ENCODE measurements at regions not wholly inside any gene's neighbourhood (a gene's known extent, or its start where the extent isn't known, plus 50 kb on each side); places are given as distances from the start of the nearest gene placed in this dataset.

DNA sequence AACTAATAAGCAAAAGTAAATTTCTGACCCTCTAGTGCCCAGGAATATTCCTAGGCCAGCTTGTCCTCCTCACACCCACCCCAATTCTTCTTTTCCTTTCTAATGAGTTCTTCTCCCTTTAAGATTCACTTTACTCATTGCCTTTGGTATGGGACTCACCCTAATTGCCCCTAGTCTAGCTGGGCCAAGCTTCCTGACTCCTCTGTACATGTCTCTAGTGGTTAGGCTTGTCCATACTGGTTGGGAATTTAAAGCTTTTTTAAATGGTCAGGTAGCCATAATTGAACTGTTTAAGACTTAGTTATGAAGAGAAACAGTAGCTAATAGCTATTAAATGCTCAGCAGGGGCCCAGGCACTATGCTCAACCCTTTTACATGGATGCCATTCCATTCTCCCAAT, 248.2 kb downstream of the C12orf42 start:
- Histone ChIP-seq H3K9ac (ENCODE audit: low read length in 5 of 5) (no peak overlapping the region), H3K4me3 (ENCODE audit: low read depth in 1 of 5, low read length in 5 of 5) (no peak overlapping the region), H3K27me3 (ENCODE audit: control insufficient read depth in 5 of 5, insufficient read depth in 4 of 5, low read length in 5 of 5) (no peaks in the 10 kb centered on the region), H3K27ac (ENCODE audit: low read depth, low read length) (no peak overlapping the region), H3K36me3 (ENCODE audit: control insufficient read depth in 5 of 5, insufficient read depth in 5 of 5, low read length in 5 of 5) (no peaks in the 10 kb centered on the region), H3K9me3 (ENCODE audit: control insufficient read depth in 5 of 5, low read length in 5 of 5) (no peaks in the 10 kb centered on the region), H3K4me1 (ENCODE audit: control insufficient read depth in 5 of 5, insufficient read depth in 5 of 5, low read length in 5 of 5) (no peaks in the 10 kb centered on the region)

DNA sequence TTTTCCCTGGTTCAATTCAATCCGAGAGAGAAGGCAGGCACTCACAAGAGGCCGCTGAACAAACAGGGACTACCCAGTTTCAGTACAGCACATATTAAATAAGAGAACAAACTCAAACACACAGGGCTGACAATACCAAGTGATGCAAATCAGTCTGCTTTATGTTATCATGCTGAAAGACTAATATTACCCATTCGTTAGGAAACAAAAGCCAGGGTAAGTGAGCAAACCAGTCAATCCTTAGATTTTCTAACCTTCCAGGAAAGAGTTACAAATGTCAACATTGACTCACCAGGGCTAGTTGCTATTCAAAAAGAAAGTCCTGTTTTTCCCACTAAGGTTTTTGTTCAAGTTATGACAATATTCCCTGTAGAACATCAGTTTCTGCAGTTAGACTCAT, 246.2 kb downstream of the C12orf42 start:
- no peak overlapping the region for H3K27ac ChIP-seq (ENCODE audit: low read depth, low read length)
- no peaks in the 10 kb centered on the region for H3K9me3 ChIP-seq (ENCODE audit: control insufficient read depth in 5 of 5, low read length in 5 of 5)
- no peak overlapping the region for H3K4me3 ChIP-seq (ENCODE audit: low read depth in 1 of 5, low read length in 5 of 5)

DNA sequence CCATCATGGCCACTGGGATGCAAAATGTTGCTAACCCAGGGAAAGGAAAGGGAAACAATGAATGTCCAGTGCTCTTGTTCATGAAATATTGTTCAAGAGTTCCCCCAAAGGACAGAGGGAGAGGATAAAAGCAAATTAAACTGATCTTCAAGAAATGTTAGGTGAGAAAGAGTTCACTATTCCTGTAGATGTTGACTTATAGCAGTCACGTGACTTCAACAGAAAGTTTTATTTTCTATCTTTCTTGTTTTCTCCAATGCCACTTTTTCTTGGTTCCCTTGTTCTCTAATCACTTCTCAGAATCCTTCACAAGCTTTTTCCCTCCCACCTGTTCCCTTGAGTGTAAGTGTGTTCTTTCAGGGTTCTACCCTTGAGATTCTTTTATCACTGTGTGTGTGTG, 245.3 kb downstream of the C12orf42 start:
- no peak overlapping the region for H3K9ac ChIP-seq (ENCODE audit: low read length in 5 of 5)
- H3K27ac ChIP-seq (ENCODE audit: low read depth, low read length), result no peak overlapping the region
- no peaks in the 10 kb centered on the region for H3K9me3 ChIP-seq (ENCODE audit: control insufficient read depth in 5 of 5, low read length in 5 of 5)
- no peaks in the 10 kb centered on the region for H3K27me3 ChIP-seq (ENCODE audit: control insufficient read depth in 5 of 5, insufficient read depth in 4 of 5, low read length in 5 of 5)
- no peak overlapping the region for H3K4me3 ChIP-seq (ENCODE audit: low read depth in 1 of 5, low read length in 5 of 5)
- no peaks in the 10 kb centered on the region for H3K4me1 ChIP-seq (ENCODE audit: control insufficient read depth in 5 of 5, insufficient read depth in 5 of 5, low read length in 5 of 5)
- H3K36me3 ChIP-seq (ENCODE audit: control insufficient read depth in 5 of 5, insufficient read depth in 5 of 5, low read length in 5 of 5), result no peaks in the 10 kb centered on the region

More for the DNA sequence above, 246.2 kb downstream of the C12orf42 start:
- Histone ChIP-seq H3K4me1 (ENCODE audit: control insufficient read depth in 5 of 5, insufficient read depth in 5 of 5, low read length in 5 of 5) (no peaks in the 10 kb centered on the region), H3K27me3 (ENCODE audit: control insufficient read depth in 5 of 5, insufficient read depth in 4 of 5, low read length in 5 of 5) (no peaks in the 10 kb centered on the region), H3K36me3 (ENCODE audit: control insufficient read depth in 5 of 5, insufficient read depth in 5 of 5, low read length in 5 of 5) (no peaks in the 10 kb centered on the region), H3K9ac (ENCODE audit: low read length in 5 of 5) (no peak overlapping the region)

All from subcutaneous abdominal adipose tissue (tissue), 5 donors.